ENCODE measurements at regions not wholly inside any gene's neighbourhood (a gene's known extent, or its start where the extent isn't known, plus 50 kb on each side); places are given as distances from the start of the nearest gene placed in this dataset.

GRCh38 chr1:191579019-191579418 is 579.2 kb upstream of the RGS18 start:
- DNase-seq (ENCODE audit: low spot score), result no peak

- DNase-seq (ENCODE audit: low spot score), result no peak
Observed at GRCh38 chr1:191582169-191582568, 576.1 kb upstream of the RGS18 start.

GRCh38 chr1:191585095-191585494 is 573.2 kb upstream of the RGS18 start:
- no peak for DNase-seq (ENCODE audit: low spot score)

- no peak for DNase-seq (ENCODE audit: low spot score)
Observed at GRCh38 chr1:191588905-191589304, 569.4 kb upstream of the RGS18 start.

- DNase-seq (ENCODE audit: low spot score), result no peak
Observed at GRCh38 chr1:191589536-191589935, 568.7 kb upstream of the RGS18 start.

- DNase-seq (ENCODE audit: low spot score), result no peak
Observed at GRCh38 chr1:191590578-191590977, 567.7 kb upstream of the RGS18 start.

- no peak for DNase-seq (ENCODE audit: low spot score)
Observed at GRCh38 chr1:191592039-191592438, 566.2 kb upstream of the RGS18 start.

- DNase-seq (ENCODE audit: low spot score), result no peak
Observed at GRCh38 chr1:191592907-191593306, 565.4 kb upstream of the RGS18 start.

- no peak for DNase-seq (ENCODE audit: low spot score)
Observed at GRCh38 chr1:191595170-191595569, 563.1 kb upstream of the RGS18 start.

GRCh38 chr1:191608367-191608766 is 549.9 kb upstream of the RGS18 start:
- DNase-seq (ENCODE audit: low spot score), result peak; percentile 54

- DNase-seq (ENCODE audit: low spot score), result no peak
Observed at GRCh38 chr1:191609305-191609704, 549.0 kb upstream of the RGS18 start.

- DNase-seq (ENCODE audit: low spot score), result no peak
Observed at GRCh38 chr1:191615101-191615821, 543.0 kb upstream of the RGS18 start.

- no peak for DNase-seq (ENCODE audit: low spot score)
Observed at GRCh38 chr1:191618181-191618580, 540.1 kb upstream of the RGS18 start.

- no peak for DNase-seq (ENCODE audit: low spot score)
Observed at GRCh38 chr1:191620883-191621282, 537.4 kb upstream of the RGS18 start.

- DNase-seq (ENCODE audit: low spot score), result no peak
Observed at GRCh38 chr1:191624044-191624443, 534.2 kb upstream of the RGS18 start.

- no peak for DNase-seq (ENCODE audit: low spot score)
Observed at GRCh38 chr1:191629836-191630235, 528.4 kb upstream of the RGS18 start.

GRCh38 chr1:191634801-191635508 is 523.3 kb upstream of the RGS18 start:
- DNase-seq (ENCODE audit: low spot score), result no peak

GRCh38 chr1:191636345-191636744 is 521.9 kb upstream of the RGS18 start:
- no peak for DNase-seq (ENCODE audit: low spot score)

GRCh38 chr1:191641420-191642260 is 516.6 kb upstream of the RGS18 start:
- peak; percentile 97 for DNase-seq (ENCODE audit: low spot score)

- DNase-seq (ENCODE audit: low spot score), result no peak
Observed at GRCh38 chr1:191643060-191643459, 515.2 kb upstream of the RGS18 start.

GRCh38 chr1:191648939-191649338 is 509.3 kb upstream of the RGS18 start:
- no peak for DNase-seq (ENCODE audit: low spot score)

- DNase-seq (ENCODE audit: low spot score), result no peak
Observed at GRCh38 chr1:191662051-191662450, 496.2 kb upstream of the RGS18 start.

- no peak for DNase-seq (ENCODE audit: low spot score)
Observed at GRCh38 chr1:191662746-191663145, 495.5 kb upstream of the RGS18 start.
